ENCODE measurements at regions not wholly inside any gene's neighbourhood (a gene's known extent, or its start where the extent isn't known, plus 50 kb on each side); places are given as distances from the start of the nearest gene placed in this dataset.
A peak's percentile ranks its signal among the peaks of the same experiment; 100 is the strongest.

DNA sequence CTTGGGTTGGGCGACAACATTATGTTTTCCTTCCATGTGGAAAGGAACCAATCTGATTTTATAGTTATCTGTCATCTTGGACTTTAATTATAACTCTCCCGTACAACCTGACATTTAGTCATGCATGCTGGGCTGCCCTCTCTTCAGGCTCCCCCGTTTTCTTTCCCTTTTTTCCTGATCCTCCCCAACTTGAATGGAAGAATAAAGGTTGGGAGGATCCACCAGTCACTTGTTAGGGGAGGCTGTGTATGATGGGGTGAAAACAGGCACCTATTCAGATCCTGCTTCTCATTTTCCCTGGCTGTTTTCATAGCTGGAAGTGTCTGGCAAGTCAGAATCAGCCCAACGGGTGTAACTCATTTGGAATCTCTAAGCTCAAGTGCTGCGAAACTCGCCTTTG lies 267.2 kb upstream of the SALL1 start:
- no peak overlapping the region for H3K27ac ChIP-seq (ENCODE audit: low read depth)
- no peaks in the 10 kb centered on the region for H3K9me3 Mint-ChIP-seq
- peaks cover 5% of the 10 kb centered on the region for H3K27me3 Mint-ChIP-seq (ENCODE audit: insufficient read depth, low read depth, poor library complexity)
- no peaks in the 10 kb centered on the region for H3K4me1 ChIP-seq (ENCODE audit: insufficient read depth)
- peaks cover 9% of the 10 kb centered on the region; the same call in 1 of the 3 replicates for H3K4me1 Mint-ChIP-seq
- H3K4me3 Mint-ChIP-seq, result no peak overlapping the region
- DNase-seq (ENCODE audit: low spot score) (peak; percentile 45), ATAC-seq (peak; percentile 76)
- no peaks in the 10 kb centered on the region; the same call in 1 of the 2 replicates for H3K36me3 ChIP-seq (ENCODE audit: insufficient read depth)
- H3K4me3 ChIP-seq, result no peak overlapping the region
- H3K27me3 ChIP-seq (ENCODE audit: insufficient read depth), result no peaks in the 10 kb centered on the region
- H3K36me3 Mint-ChIP-seq (ENCODE audit: low read depth), result 0 out of 3 replicates have a peak, but pooled peaks cover 6% of the 10 kb centered on the region
- no peak overlapping the region for H2AFZ ChIP-seq
- no peak overlapping the region for H3K27ac Mint-ChIP-seq
- H4K20me1 ChIP-seq (replicated peaks; ENCODE audit: insufficient read depth), result no peaks in the 10 kb centered on the region
- TF ChIP-seq, protein P1, sequence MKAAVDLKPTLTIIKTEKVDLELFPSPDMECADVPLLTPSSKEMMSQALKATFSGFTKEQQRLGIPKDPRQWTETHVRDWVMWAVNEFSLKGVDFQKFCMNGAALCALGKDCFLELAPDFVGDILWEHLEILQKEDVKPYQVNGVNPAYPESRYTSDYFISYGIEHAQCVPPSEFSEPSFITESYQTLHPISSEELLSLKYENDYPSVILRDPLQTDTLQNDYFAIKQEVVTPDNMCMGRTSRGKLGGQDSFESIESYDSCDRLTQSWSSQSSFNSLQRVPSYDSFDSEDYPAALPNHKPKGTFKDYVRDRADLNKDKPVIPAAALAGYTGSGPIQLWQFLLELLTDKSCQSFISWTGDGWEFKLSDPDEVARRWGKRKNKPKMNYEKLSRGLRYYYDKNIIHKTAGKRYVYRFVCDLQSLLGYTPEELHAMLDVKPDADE (IDR thresholded peaks at IDR 0.05), result no peak
- TF ChIP-seq ZNF114 (CRISPR knock-in tag; IDR thresholded peaks at IDR 0.05) (no peak), STAT1 (IDR thresholded peaks at IDR 0.05; ENCODE audit: unreplicated experiment) (no peak), NANOG (IDR thresholded peaks at IDR 0.05; ENCODE audit: borderline replicate concordance) (no peak), CREB1 (CRISPR knock-in tag; IDR thresholded peaks at IDR 0.05; ENCODE audit: low read depth) (no peak), EZH2phosphoT487 (IDR thresholded peaks at IDR 0.05; ENCODE audit: unreplicated experiment) (no peak), POLR2AphosphoS5 (IDR thresholded peaks at IDR 0.05; ENCODE audit: low read depth) (no peak), ZNF331 (CRISPR knock-in tag; IDR thresholded peaks at IDR 0.05; ENCODE audit: low read depth) (no peak), EZH2 (IDR thresholded peaks at IDR 0.05; ENCODE audit: low read depth, unreplicated experiment) (no peak), JUNB (IDR thresholded peaks at IDR 0.05; ENCODE audit: unreplicated experiment) (no peak)
- TF ChIP-seq, protein P2, sequence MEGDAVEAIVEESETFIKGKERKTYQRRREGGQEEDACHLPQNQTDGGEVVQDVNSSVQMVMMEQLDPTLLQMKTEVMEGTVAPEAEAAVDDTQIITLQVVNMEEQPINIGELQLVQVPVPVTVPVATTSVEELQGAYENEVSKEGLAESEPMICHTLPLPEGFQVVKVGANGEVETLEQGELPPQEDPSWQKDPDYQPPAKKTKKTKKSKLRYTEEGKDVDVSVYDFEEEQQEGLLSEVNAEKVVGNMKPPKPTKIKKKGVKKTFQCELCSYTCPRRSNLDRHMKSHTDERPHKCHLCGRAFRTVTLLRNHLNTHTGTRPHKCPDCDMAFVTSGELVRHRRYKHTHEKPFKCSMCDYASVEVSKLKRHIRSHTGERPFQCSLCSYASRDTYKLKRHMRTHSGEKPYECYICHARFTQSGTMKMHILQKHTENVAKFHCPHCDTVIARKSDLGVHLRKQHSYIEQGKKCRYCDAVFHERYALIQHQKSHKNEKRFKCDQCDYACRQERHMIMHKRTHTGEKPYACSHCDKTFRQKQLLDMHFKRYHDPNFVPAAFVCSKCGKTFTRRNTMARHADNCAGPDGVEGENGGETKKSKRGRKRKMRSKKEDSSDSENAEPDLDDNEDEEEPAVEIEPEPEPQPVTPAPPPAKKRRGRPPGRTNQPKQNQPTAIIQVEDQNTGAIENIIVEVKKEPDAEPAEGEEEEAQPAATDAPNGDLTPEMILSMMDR (conservative IDR thresholded peaks at IDR 0.05; ENCODE audit: low read depth in 2 of 2), result no peak
- TF ChIP-seq, protein P3, sequence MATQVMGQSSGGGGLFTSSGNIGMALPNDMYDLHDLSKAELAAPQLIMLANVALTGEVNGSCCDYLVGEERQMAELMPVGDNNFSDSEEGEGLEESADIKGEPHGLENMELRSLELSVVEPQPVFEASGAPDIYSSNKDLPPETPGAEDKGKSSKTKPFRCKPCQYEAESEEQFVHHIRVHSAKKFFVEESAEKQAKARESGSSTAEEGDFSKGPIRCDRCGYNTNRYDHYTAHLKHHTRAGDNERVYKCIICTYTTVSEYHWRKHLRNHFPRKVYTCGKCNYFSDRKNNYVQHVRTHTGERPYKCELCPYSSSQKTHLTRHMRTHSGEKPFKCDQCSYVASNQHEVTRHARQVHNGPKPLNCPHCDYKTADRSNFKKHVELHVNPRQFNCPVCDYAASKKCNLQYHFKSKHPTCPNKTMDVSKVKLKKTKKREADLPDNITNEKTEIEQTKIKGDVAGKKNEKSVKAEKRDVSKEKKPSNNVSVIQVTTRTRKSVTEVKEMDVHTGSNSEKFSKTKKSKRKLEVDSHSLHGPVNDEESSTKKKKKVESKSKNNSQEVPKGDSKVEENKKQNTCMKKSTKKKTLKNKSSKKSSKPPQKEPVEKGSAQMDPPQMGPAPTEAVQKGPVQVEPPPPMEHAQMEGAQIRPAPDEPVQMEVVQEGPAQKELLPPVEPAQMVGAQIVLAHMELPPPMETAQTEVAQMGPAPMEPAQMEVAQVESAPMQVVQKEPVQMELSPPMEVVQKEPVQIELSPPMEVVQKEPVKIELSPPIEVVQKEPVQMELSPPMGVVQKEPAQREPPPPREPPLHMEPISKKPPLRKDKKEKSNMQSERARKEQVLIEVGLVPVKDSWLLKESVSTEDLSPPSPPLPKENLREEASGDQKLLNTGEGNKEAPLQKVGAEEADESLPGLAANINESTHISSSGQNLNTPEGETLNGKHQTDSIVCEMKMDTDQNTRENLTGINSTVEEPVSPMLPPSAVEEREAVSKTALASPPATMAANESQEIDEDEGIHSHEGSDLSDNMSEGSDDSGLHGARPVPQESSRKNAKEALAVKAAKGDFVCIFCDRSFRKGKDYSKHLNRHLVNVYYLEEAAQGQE (IDR thresholded peaks at IDR 0.05; ENCODE audit: unreplicated experiment), result no peak
- TF ChIP-seq, protein P4, sequence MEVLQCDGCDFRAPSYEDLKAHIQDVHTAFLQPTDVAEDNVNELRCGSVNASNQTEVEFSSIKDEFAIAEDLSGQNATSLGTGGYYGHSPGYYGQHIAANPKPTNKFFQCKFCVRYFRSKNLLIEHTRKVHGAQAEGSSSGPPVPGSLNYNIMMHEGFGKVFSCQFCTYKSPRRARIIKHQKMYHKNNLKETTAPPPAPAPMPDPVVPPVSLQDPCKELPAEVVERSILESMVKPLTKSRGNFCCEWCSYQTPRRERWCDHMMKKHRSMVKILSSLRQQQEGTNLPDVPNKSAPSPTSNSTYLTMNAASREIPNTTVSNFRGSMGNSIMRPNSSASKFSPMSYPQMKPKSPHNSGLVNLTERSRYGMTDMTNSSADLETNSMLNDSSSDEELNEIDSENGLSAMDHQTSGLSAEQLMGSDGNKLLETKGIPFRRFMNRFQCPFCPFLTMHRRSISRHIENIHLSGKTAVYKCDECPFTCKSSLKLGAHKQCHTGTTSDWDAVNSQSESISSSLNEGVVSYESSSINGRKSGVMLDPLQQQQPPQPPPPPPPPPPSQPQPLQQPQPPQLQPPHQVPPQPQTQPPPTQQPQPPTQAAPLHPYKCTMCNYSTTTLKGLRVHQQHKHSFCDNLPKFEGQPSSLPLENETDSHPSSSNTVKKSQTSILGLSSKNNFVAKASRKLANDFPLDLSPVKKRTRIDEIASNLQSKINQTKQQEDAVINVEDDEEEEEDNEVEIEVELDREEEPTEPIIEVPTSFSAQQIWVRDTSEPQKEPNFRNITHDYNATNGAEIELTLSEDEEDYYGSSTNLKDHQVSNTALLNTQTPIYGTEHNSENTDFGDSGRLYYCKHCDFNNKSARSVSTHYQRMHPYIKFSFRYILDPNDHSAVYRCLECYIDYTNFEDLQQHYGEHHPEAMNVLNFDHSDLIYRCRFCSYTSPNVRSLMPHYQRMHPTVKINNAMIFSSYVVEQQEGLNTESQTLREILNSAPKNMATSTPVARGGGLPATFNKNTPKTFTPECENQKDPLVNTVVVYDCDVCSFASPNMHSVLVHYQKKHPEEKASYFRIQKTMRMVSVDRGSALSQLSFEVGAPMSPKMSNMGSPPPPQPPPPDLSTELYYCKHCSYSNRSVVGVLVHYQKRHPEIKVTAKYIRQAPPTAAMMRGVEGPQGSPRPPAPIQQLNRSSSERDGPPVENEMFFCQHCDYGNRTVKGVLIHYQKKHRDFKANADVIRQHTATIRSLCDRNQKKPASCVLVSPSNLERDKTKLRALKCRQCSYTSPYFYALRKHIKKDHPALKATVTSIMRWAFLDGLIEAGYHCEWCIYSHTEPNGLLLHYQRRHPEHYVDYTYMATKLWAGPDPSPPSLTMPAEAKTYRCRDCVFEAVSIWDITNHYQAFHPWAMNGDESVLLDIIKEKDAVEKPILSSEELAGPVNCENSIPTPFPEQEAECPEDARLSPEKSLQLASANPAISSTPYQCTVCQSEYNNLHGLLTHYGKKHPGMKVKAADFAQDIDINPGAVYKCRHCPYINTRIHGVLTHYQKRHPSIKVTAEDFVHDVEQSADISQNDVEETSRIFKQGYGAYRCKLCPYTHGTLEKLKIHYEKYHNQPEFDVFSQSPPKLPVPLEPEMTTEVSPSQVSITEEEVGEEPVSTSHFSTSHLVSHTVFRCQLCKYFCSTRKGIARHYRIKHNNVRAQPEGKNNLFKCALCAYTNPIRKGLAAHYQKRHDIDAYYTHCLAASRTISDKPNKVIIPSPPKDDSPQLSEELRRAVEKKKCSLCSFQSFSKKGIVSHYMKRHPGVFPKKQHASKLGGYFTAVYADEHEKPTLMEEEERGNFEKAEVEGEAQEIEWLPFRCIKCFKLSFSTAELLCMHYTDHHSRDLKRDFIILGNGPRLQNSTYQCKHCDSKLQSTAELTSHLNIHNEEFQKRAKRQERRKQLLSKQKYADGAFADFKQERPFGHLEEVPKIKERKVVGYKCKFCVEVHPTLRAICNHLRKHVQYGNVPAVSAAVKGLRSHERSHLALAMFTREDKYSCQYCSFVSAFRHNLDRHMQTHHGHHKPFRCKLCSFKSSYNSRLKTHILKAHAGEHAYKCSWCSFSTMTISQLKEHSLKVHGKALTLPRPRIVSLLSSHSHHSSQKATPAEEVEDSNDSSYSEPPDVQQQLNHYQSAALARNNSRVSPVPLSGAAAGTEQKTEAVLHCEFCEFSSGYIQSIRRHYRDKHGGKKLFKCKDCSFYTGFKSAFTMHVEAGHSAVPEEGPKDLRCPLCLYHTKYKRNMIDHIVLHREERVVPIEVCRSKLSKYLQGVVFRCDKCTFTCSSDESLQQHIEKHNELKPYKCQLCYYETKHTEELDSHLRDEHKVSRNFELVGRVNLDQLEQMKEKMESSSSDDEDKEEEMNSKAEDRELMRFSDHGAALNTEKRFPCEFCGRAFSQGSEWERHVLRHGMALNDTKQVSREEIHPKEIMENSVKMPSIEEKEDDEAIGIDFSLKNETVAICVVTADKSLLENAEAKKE (CRISPR knock-in tag; IDR thresholded peaks at IDR 0.05), result no peak
- H3K9me2 ChIP-seq (ENCODE audit: insufficient read depth), result peaks cover 5% of the 10 kb centered on the region; the same call in 1 of the 2 replicates
- no peaks in the 10 kb centered on the region for H3K79me2 ChIP-seq (replicated peaks; ENCODE audit: insufficient read depth)
- no peak overlapping the region for H3K4me2 ChIP-seq
- no peaks in the 10 kb centered on the region for H3F3A ChIP-seq (replicated peaks; ENCODE audit: low read depth)
